ENCODE measurements at regions not wholly inside any gene's neighbourhood (a gene's known extent, or its start where the extent isn't known, plus 50 kb on each side); places are given as distances from the start of the nearest gene placed in this dataset.

DNA sequence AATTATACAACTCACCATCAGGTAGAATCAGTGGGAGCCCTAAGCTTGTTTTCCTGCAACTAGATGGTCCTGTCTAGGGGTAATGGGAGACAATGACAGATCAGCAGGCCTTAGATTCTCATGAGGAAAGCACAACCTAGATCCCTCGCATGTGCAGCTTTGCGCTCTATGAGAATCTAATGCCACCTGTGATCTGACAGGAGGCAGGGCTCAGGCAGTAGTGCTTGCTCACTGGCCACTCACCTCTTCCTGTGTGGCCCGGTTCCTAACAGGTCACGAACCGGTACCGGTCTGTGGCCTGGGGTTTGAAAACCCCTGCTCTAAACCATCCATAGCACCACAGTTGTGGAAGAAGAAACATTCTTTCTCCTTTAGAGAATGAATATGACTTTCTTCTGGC, 242.8 kb upstream of the CXCR4 start:
- in situ Hi-C loops (cut with MboI; ENCODE audit: low sequenced_read_pairs, unreplicated experiment): no loop called here
- DNase-seq (ENCODE audit: low spot score): no peak
- no peak for TF ChIP-seq CTCF (IDR thresholded peaks at IDR 0.05; ENCODE audit: borderline replicate concordance, control extremely low read depth, extremely low read depth, insufficient read depth, missing control alignments)

GRCh38 chr2:136359121-136359965, 241.4 kb upstream of the CXCR4 start:
- no peak for TF ChIP-seq CTCF (IDR thresholded peaks at IDR 0.05; ENCODE audit: borderline replicate concordance, control extremely low read depth, extremely low read depth, insufficient read depth, missing control alignments)
- in situ Hi-C loops (cut with MboI; ENCODE audit: low sequenced_read_pairs, unreplicated experiment): no loop called here
- DNase-seq (ENCODE audit: low spot score): no peak

DNA sequence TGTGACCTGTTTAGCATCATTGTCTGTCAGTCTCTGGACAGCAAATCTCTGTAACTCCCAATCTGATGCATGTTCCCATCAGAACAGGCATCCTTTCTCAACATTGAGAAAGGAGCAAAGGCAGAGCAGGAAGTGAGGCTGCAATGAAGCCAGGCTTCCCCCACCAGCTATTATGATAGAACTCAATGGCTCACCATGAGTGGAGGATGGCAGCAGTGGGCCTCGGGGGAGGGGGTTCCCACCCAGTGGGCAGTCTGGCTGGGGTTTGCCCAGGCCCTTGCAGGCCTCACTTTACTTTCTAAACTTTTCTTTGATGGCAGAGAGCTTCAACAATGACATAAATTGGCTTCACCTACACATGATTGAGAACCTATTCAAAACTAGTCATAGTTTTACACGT, 240.6 kb upstream of the CXCR4 start:
- no peak for TF ChIP-seq CTCF (IDR thresholded peaks at IDR 0.05; ENCODE audit: borderline replicate concordance, control extremely low read depth, extremely low read depth, insufficient read depth, missing control alignments)
- in situ Hi-C loops (cut with MboI; ENCODE audit: low sequenced_read_pairs, unreplicated experiment): no loop called here
- DNase-seq (ENCODE audit: low spot score): no peak

DNA sequence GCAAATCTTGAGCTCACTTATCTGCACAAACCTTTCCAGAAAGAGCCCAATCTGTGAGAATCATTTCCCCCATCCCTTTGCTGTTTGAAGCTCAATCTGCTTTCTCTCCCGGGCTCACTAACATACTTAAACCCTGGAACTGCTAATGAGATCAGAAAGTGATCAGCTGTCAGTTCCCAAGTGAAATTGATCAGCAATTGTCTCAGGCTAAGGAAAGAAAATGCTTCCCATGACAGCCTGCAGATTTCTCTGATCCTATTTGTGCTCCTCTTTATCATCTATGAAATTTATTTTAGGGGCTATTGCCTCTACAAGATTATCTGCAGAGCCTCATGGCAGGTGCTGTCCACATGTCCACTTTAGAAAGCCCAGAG, 239.0 kb upstream of the CXCR4 start:
- no peak for TF ChIP-seq CTCF (IDR thresholded peaks at IDR 0.05; ENCODE audit: borderline replicate concordance, control extremely low read depth, extremely low read depth, insufficient read depth, missing control alignments)
- in situ Hi-C loops (cut with MboI; ENCODE audit: low sequenced_read_pairs, unreplicated experiment): no loop called here
- DNase-seq (ENCODE audit: low spot score): no peak

- no peak for DNase-seq (ENCODE audit: low spot score)
- TF ChIP-seq CTCF (IDR thresholded peaks at IDR 0.05; ENCODE audit: borderline replicate concordance, control extremely low read depth, extremely low read depth, insufficient read depth, missing control alignments): no peak
- in situ Hi-C loops (cut with MboI; ENCODE audit: low sequenced_read_pairs, unreplicated experiment): no loop called here
Observed at GRCh38 chr2:136356125-136357006, 238.4 kb upstream of the CXCR4 start.

DNA sequence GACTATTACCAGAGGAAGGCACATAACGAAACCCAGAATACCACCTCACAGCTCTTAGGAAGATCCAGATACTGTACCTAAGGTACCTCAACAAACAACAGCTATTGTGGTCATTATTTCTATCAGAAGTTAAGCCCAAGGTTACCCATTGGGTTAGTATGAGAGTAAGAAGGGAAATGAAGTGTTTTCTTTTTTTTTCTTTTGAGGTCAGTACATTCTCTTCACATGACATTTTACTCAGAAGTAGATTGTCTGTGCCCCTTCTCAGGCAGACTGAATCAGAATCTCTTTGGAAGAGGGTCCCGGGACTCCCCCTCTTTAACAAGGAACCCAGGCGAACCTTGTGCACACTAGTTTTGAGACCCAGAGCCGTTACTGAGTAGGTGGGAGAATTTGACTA, 233.7 kb upstream of the CXCR4 start:
- no peak for TF ChIP-seq CTCF (IDR thresholded peaks at IDR 0.05; ENCODE audit: borderline replicate concordance, control extremely low read depth, extremely low read depth, insufficient read depth, missing control alignments)
- no peak for DNase-seq (ENCODE audit: low spot score)
- in situ Hi-C loops (cut with MboI; ENCODE audit: low sequenced_read_pairs, unreplicated experiment): no loop called here
